Activated T-helper 1 cell treated with anti-CD3 and anti-CD28 coated beads, Interleukin-12 subunit alpha, Interleukin-12 subunit beta, Interleukin-2, Interleukin-4 antibody, amounts not matched to agents 30 ng/mL and 10 ng/mL and 1 ng/mL, durations not matched to agents 14 hours and 24 hours and 36 hours (primary cell): ENCODE measurements at regions not wholly inside any gene's neighbourhood (a gene's known extent, or its start where the extent isn't known, plus 50 kb on each side); places are given as distances from the start of the nearest gene placed in this dataset.

ENCODE experiments used
- DNase-seq: peaks from one replicate; pipeline ENCODE4 v3.0.0; 2021; ENCODE audit warnings: low spot score
- H3K27ac Mint-ChIP-seq: one replicate; pipeline ENCODE4 v1.8.0; 2021; ENCODE audit warnings: mild to moderate bottlenecking, mixed read lengths
- H3K27me3 Mint-ChIP-seq: one replicate; pipeline ENCODE4 v1.8.0; 2022; ENCODE audit warnings: mild to moderate bottlenecking, moderate library complexity, mixed read lengths; ENCODE audit not compliant: insufficient read depth
- H3K36me3 Mint-ChIP-seq: one replicate; pipeline ENCODE4 v1.8.0; 2021; ENCODE audit warnings: low read depth, mixed read lengths
- H3K4me1 Mint-ChIP-seq: one replicate; pipeline ENCODE4 v1.8.0; 2021; ENCODE audit warnings: low read depth, mixed read lengths
- H3K4me3 Mint-ChIP-seq: one replicate; pipeline ENCODE4 v1.8.0; 2021; ENCODE audit warnings: mild to moderate bottlenecking, moderate library complexity, mixed read lengths
- H3K9me3 Mint-ChIP-seq: one replicate; pipeline ENCODE4 v1.8.0; 2021; ENCODE audit warnings: mixed read lengths
- intact Hi-C: fragments of 100-400 bp; cut with micrococcal nuclease; formaldehyde crosslinking; loops from one replicate; pipeline ENCODE4 v1.15.1; 2024

- Mint-ChIP-seq H3K27ac (no peak overlapping the region), H3K9me3 (no peaks in the 10 kb centered on the region), H3K36me3 (no peaks in the 10 kb centered on the region), H3K4me3 (no peak overlapping the region), H3K4me1 (no peaks in the 10 kb centered on the region), H3K27me3 (no peaks in the 10 kb centered on the region)
- no peak for DNase-seq
- intact Hi-C loops: no loop called here
Observed at GRCh38 chr9:14442956-14443355, 129.0 kb upstream of the NFIB start.

DNA sequence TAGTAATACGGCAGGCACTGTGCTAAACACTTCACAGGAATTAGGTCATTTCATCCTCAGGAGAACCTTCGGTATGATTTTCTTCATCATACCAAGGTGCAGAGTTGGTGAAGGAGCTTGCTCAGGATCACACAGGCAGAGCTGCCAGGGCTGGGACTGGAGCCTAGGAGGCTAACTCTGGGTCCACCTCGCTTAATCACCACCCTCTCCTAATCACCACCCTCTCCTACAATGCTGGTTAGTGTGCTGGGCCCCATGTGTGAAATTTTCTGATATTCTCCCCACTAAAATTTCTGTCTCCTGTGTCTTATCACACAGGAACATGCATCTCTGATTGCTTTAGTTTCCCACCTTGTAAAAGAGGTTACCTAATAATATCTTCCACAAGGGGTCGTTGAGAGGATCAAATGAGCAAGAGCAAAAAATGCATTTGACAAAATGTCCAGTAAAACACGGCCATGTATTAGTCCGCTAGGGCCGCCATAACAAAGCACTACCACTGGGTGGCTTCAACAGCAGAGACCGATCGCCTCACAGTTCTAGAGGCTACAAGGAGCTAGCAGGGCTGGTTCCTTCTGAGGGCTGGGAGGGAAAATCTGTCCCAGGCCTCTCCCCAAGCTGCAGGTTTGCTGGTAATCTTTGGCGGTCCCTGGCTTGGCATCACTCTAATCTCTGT, 128.2 kb upstream of the NFIB start:
- Mint-ChIP-seq H3K4me3 (no peak overlapping the region), H3K36me3 (no peaks in the 10 kb centered on the region), H3K27ac (no peak overlapping the region), H3K9me3 (no peaks in the 10 kb centered on the region), H3K4me1 (no peaks in the 10 kb centered on the region), H3K27me3 (peaks cover 4% of the 10 kb centered on the region)
- intact Hi-C loops: no loop called here
- no peak for DNase-seq

DNA sequence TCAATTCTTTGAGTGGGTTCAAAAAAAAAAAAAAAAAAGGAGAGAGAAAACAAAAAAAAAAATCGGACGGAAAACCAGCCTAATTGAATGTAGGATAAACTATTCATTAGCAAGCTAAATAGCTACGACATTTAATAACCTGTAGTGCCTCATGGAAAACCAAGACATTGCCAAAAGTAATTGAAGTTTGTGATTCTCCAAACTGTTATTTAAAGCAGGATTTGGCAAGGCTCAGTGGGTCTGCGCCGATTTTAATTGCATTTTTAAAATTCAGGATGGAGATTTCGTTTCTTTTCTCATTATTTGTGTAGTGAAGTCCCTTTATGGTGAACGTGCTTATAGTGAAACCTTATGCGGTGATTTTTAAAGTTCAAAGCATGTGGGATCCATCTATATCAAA, 127.2 kb upstream of the NFIB start:
- H3K27ac Mint-ChIP-seq: no peak overlapping the region
- no peak for DNase-seq
- H3K36me3 Mint-ChIP-seq: no peaks in the 10 kb centered on the region
- intact Hi-C loops: no loop called here
- H3K27me3 Mint-ChIP-seq: peaks cover 4% of the 10 kb centered on the region
- H3K4me3 Mint-ChIP-seq: no peak overlapping the region
- no peaks in the 10 kb centered on the region for H3K9me3 Mint-ChIP-seq
- no peaks in the 10 kb centered on the region for H3K4me1 Mint-ChIP-seq

- H3K4me3 Mint-ChIP-seq: no peak overlapping the region
- intact Hi-C loops: no loop called here
- no peaks in the 10 kb centered on the region for H3K9me3 Mint-ChIP-seq
- DNase-seq: no peak
- H3K27me3 Mint-ChIP-seq: peaks cover 4% of the 10 kb centered on the region
- no peaks in the 10 kb centered on the region for H3K4me1 Mint-ChIP-seq
- no peaks in the 10 kb centered on the region for H3K36me3 Mint-ChIP-seq
- H3K27ac Mint-ChIP-seq: no peak overlapping the region
Observed at GRCh38 chr9:14440062-14440461, 126.1 kb upstream of the NFIB start.

DNA sequence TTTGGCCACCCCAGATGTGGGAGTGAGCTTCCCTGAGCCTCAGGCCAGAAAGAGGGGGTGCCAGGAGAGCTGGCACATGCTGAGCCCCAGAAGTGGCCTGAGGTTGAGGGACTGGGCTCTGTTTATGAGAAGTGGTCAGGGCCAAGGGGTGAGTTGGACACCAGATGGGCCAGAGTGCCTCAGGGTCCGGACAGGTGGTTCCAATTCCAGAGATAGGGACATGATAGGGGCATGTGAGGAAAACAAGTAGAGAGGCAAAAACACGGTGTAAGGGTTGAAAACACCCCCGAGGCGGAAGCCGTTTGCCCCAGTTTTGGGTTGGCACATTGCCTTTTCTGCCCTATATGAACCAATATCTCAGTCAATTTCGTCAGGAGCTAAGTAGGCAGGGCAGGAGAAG, 125.6 kb upstream of the NFIB start:
- no peaks in the 10 kb centered on the region for H3K4me1 Mint-ChIP-seq
- DNase-seq: no peak
- intact Hi-C loops: no loop called here
- H3K9me3 Mint-ChIP-seq: no peaks in the 10 kb centered on the region
- H3K36me3 Mint-ChIP-seq: no peaks in the 10 kb centered on the region
- peaks cover 7% of the 10 kb centered on the region for H3K27me3 Mint-ChIP-seq
- H3K4me3 Mint-ChIP-seq: no peak overlapping the region
- no peak overlapping the region for H3K27ac Mint-ChIP-seq

DNA sequence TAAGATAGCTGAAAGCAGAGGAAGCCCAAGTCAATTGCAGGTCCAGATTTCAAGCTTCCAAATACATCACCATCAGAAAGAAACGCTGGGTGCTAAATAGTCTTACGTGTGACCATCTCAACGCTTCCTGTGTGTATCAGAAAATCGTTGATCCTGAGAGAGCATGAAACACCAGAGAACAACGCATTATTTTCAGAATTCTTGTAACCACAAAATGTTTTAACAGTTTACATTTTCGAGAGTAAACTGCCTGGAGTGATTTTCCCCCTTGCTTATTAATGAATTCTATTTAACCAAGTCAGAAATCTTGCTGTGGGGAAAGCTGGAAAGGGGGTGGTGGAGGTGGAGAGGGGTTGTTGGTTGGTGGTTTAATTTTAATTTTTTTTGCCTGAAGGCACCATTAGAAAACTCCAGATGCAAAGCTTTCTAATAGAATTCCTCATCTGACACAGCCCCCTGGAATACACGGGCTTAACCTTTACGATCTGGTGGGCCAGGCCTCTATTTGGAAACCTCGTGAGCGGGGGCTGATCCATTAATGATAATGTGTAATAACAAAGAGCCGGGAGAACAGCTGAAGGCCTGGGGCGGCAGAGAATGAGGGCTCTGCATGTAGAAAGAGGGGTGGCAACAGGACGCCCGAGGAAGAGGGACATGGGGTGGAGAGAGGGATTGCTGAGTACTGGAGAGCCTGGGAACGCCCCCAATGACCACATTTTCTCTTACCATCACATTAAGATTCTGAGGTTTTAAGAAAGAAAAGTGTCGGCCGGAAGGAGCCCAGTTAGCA, 124.5 kb upstream of the NFIB start:
- Mint-ChIP-seq H3K4me1 (no peaks in the 10 kb centered on the region), H3K27ac (no peak overlapping the region), H3K4me3 (no peak overlapping the region), H3K9me3 (no peaks in the 10 kb centered on the region), H3K36me3 (no peaks in the 10 kb centered on the region), H3K27me3 (peaks cover 11% of the 10 kb centered on the region)
- intact Hi-C loops: no loop called here
- DNase-seq: no peak

- Mint-ChIP-seq H3K4me3 (no peak overlapping the region), H3K27me3 (peaks cover 11% of the 10 kb centered on the region), H3K27ac (no peak overlapping the region), H3K9me3 (no peaks in the 10 kb centered on the region), H3K36me3 (no peaks in the 10 kb centered on the region), H3K4me1 (no peaks in the 10 kb centered on the region)
- no peak for DNase-seq
- intact Hi-C loops: no loop called here
Observed at GRCh38 chr9:14437354-14438231, 123.7 kb upstream of the NFIB start.

GRCh38 chr9:14435871-14436270, 121.9 kb upstream of the NFIB start:
- Mint-ChIP-seq H3K9me3 (no peaks in the 10 kb centered on the region), H3K4me1 (no peaks in the 10 kb centered on the region), H3K36me3 (no peaks in the 10 kb centered on the region), H3K27ac (no peak overlapping the region), H3K27me3 (peaks cover 11% of the 10 kb centered on the region), H3K4me3 (no peak overlapping the region)
- intact Hi-C loops: no loop called here
- DNase-seq: no peak

GRCh38 chr9:14434971-14435718, 121.2 kb upstream of the NFIB start:
- Mint-ChIP-seq H3K4me1 (no peaks in the 10 kb centered on the region), H3K4me3 (no peak overlapping the region), H3K27ac (no peak overlapping the region), H3K36me3 (no peaks in the 10 kb centered on the region), H3K9me3 (no peaks in the 10 kb centered on the region), H3K27me3 (peaks cover 11% of the 10 kb centered on the region)
- no peak for DNase-seq
- intact Hi-C loops: no loop called here

DNA sequence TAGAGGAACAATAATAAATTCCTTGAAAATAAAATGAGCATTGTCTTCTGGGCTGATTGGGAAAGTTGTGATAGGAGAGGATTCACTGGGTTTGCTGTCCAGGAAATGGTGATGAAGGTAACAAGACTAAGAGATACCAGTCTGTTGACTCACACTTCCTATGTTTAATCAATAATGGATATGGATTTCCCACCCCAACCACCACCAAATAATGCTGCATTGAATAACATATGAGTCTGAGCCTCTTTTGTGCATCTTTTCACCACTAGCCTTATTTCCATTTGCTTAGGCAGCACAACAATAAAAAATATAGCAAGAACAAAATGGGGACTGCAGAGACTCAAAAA, 120.2 kb upstream of the NFIB start:
- Mint-ChIP-seq H3K9me3 (no peaks in the 10 kb centered on the region), H3K27me3 (peaks cover 11% of the 10 kb centered on the region), H3K27ac (no peak overlapping the region), H3K36me3 (no peaks in the 10 kb centered on the region), H3K4me1 (no peaks in the 10 kb centered on the region), H3K4me3 (no peak overlapping the region)
- DNase-seq: no peak
- intact Hi-C loops: no loop called here

GRCh38 chr9:14433351-14434157, 119.6 kb upstream of the NFIB start:
- intact Hi-C loops: no loop called here
- peaks cover 11% of the 10 kb centered on the region for H3K27me3 Mint-ChIP-seq
- no peaks in the 10 kb centered on the region for H3K36me3 Mint-ChIP-seq
- H3K9me3 Mint-ChIP-seq: no peaks in the 10 kb centered on the region
- H3K4me3 Mint-ChIP-seq: no peak overlapping the region
- no peaks in the 10 kb centered on the region for H3K4me1 Mint-ChIP-seq
- DNase-seq: no peak
- H3K27ac Mint-ChIP-seq: no peak overlapping the region

- no peak for DNase-seq
- H3K27me3 Mint-ChIP-seq: peaks cover 10% of the 10 kb centered on the region
- no peak overlapping the region for H3K4me3 Mint-ChIP-seq
- H3K9me3 Mint-ChIP-seq: no peaks in the 10 kb centered on the region
- H3K4me1 Mint-ChIP-seq: no peaks in the 10 kb centered on the region
- intact Hi-C loops: no loop called here
- no peak overlapping the region for H3K27ac Mint-ChIP-seq
- H3K36me3 Mint-ChIP-seq: no peaks in the 10 kb centered on the region
Observed at GRCh38 chr9:14432666-14433350, 118.9 kb upstream of the NFIB start.
